ENCODE measurements at regions not wholly inside any gene's neighbourhood (a gene's known extent, or its start where the extent isn't known, plus 50 kb on each side); places are given as distances from the start of the nearest gene placed in this dataset.

- H3K18ac ChIP-seq (ENCODE audit: extremely low read depth, low read length): no peak overlapping the region
- H3K4me3 ChIP-seq (ENCODE audit: extremely low read depth in 1 of 4, insufficient read depth in 2 of 4, low read depth in 3 of 4, low read length in 4 of 4): no peak overlapping the region
- FAIRE-seq (no peak), DNase-seq (ENCODE audit: low read depth in 1 of 2, low spot score in 2 of 2) (no peak)
- H2BK20ac ChIP-seq (ENCODE audit: low read length): no peak overlapping the region
- no peaks in the 10 kb centered on the region for H3K9me3 ChIP-seq (ENCODE audit: insufficient read depth in 2 of 2, low read depth in 1 of 2, low read length in 1 of 2)
- H3K27ac ChIP-seq (ENCODE audit: low read depth, low read length): no peak overlapping the region
- no peak overlapping the region for H3K56ac ChIP-seq (replicated peaks; ENCODE audit: insufficient read length, low read depth, low read length)
- H2BK120ac ChIP-seq (replicated peaks; ENCODE audit: low read depth, low read length): no peak overlapping the region
- ChIA-PET POLR2A (ENCODE audit: partially characterized antibody) (no interaction called here), CTCF (ENCODE audit: partially characterized antibody) (interaction anchor here (0.8 kb wide), 1 partner anchor 282 kb away, joined by 3 read pairs; no protein-coding TSS in a partner anchor)
- no peak overlapping the region for H4K8ac ChIP-seq (ENCODE audit: extremely low read depth, insufficient read depth, low read length)
- H2BK15ac ChIP-seq (ENCODE audit: low read length): no peak overlapping the region
- no peak overlapping the region for H3K23ac ChIP-seq (ENCODE audit: insufficient read length)
- H3K23me2 ChIP-seq (ENCODE audit: low read depth, low read length): no peaks in the 10 kb centered on the region
- no peak overlapping the region for H3K9ac ChIP-seq (replicated peaks in 1 of 4; ENCODE audit: extremely low read depth in 1 of 4, low read depth in 3 of 4, low read length in 3 of 4)
- no peak overlapping the region for H3K14ac ChIP-seq (ENCODE audit: insufficient read length)
- H3K79me2 ChIP-seq (ENCODE audit: control insufficient read depth in 1 of 2, insufficient read depth in 2 of 2, low read length in 2 of 2): no peaks in the 10 kb centered on the region
- no peak overlapping the region for H4K91ac ChIP-seq (replicated peaks; ENCODE audit: insufficient read length, low read length)
- no peaks in the 10 kb centered on the region for H3K27me3 ChIP-seq (replicated peaks in 1 of 4; ENCODE audit: control insufficient read depth in 3 of 4, extremely low read depth in 1 of 4, insufficient read depth in 3 of 4, low read length in 3 of 4)
- H3K79me1 ChIP-seq (ENCODE audit: low read depth, low read length): no peaks in the 10 kb centered on the region
- no peaks in the 10 kb centered on the region for H3K4me1 ChIP-seq (replicated peaks in 1 of 4; ENCODE audit: control insufficient read depth in 3 of 4, insufficient read depth in 4 of 4, low read length in 3 of 4)
- H3K4ac ChIP-seq (replicated peaks; ENCODE audit: insufficient read length, low read depth, low read length): no peak overlapping the region
- H3K4me2 ChIP-seq (ENCODE audit: insufficient read depth in 1 of 2, low read depth in 2 of 2, low read length in 2 of 2): no peak overlapping the region
- H2BK5ac ChIP-seq (ENCODE audit: low read depth, low read length): no peak overlapping the region
- no peak overlapping the region for H2BK12ac ChIP-seq (ENCODE audit: low read depth, low read length)
- H2AFZ ChIP-seq (ENCODE audit: low read length): no peak overlapping the region
- no peak overlapping the region for H4K5ac ChIP-seq (ENCODE audit: insufficient read length, low read depth, low read length)
- H4K20me1 ChIP-seq (replicated peaks in 1 of 2; ENCODE audit: control insufficient read depth in 1 of 2, insufficient read depth in 2 of 2, low read length in 2 of 2): no peaks in the 10 kb centered on the region
- no peak overlapping the region for H2AK5ac ChIP-seq (ENCODE audit: low read depth, low read length)
- H3K36me3 ChIP-seq (ENCODE audit: control insufficient read depth in 2 of 4, insufficient read depth in 4 of 4, low read length in 3 of 4): no peaks in the 10 kb centered on the region
- WGBS, 2 experiments (ENCODE audit: extremely low coverage in 1 of 2, insufficient coverage in 1 of 2, insufficient read length in 1 of 2, insufficient replicate concordance in 2 of 2, low coverage in 1 of 2, low lambda C conversion rate in 2 of 2, missing lambda C conversion rate in 1 of 2): 92% methylated on average over 2 of the region's 2 CpGs; no CpG with 5 or more reads in 1 of the 2 experiments
- no peak for TF ChIP-seq SP2 (IDR thresholded peaks at IDR 0.05; ENCODE audit: low read length)
- TF ChIP-seq CHD1 (IDR thresholded peaks at IDR 0.05; ENCODE audit: low read depth, low read length): no peak
- TF ChIP-seq KDM1A (IDR thresholded peaks at IDR 0.05; ENCODE audit: borderline replicate concordance, low read length): no peak
- TF ChIP-seq NANOG (IDR thresholded peaks at IDR 0.05; ENCODE audit: insufficient read depth, low read depth, low read length, poor library complexity, severe bottlenecking): no peak
- no peak for TF ChIP-seq SP1 (IDR thresholded peaks at IDR 0.05; ENCODE audit: low read depth, low read length)
- TF ChIP-seq KDM4A (IDR thresholded peaks at IDR 0.05; ENCODE audit: low read depth, low read length, severe bottlenecking): no peak
- no peak for TF ChIP-seq TBP (IDR thresholded peaks at IDR 0.05; ENCODE audit: low read depth, low read length)
- TF ChIP-seq ATF2 (IDR thresholded peaks at IDR 0.05; ENCODE audit: low read length): no peak
- no peak for TF ChIP-seq RNF2 (IDR thresholded peaks at IDR 0.05; ENCODE audit: borderline replicate concordance, low read depth, low read length, missing control alignments, poor library complexity, severe bottlenecking)
- no peak for TF ChIP-seq TEAD4 (IDR thresholded peaks at IDR 0.05; ENCODE audit: low read depth, low read length)
- TF ChIP-seq MAFK (IDR thresholded peaks at IDR 0.05; ENCODE audit: low read depth, low read length): no peak
- TF ChIP-seq SRF (IDR thresholded peaks at IDR 0.05; ENCODE audit: low read depth, low read length): no peak
Observed at GRCh38 chr12:126644236-126645020, 1579.2 kb downstream of the AACS start.
